NCI-H1436 (cell line): ENCODE measurements at regions not wholly inside any gene's neighbourhood (a gene's known extent, or its start where the extent isn't known, plus 50 kb on each side); places are given as distances from the start of the nearest gene placed in this dataset.
A peak's percentile ranks its signal among the peaks of the same experiment; 100 is the strongest.
"Not testable (repeated sequence)": the region's sequence is repeated elsewhere in the genome, so short reads cannot be mapped to it uniquely, and the experiment has no call there.

Experiments
- DNase-seq: peaks from one replicate; lab custom pipeline; 2025; lab: John Stamatoyannopoulos, UW

DNA sequence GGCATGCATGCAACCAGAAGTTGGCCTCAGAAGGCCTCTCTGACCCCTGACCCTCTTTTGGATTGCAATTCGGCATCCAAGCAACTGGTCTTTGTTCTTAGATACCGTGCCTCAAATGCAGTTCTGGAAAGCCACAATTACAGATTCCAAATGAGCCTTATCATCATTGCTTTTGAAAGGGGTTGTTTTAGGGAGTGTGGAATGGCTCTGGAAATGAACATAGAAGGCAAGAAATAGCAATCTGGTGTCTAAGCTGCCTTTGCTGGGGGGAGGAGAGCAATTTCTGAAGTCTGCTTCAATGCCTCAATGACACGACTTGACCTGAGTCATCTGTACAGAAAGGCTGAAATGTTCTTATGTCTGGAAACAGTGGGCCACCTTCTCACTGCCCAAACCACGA is 250.1 kb downstream of the NUAK1 start:
- no peak for DNase-seq

GRCh38 chr12:105892362-105892910 is 246.3 kb downstream of the NUAK1 start:
- DNase-seq: no peak

DNA sequence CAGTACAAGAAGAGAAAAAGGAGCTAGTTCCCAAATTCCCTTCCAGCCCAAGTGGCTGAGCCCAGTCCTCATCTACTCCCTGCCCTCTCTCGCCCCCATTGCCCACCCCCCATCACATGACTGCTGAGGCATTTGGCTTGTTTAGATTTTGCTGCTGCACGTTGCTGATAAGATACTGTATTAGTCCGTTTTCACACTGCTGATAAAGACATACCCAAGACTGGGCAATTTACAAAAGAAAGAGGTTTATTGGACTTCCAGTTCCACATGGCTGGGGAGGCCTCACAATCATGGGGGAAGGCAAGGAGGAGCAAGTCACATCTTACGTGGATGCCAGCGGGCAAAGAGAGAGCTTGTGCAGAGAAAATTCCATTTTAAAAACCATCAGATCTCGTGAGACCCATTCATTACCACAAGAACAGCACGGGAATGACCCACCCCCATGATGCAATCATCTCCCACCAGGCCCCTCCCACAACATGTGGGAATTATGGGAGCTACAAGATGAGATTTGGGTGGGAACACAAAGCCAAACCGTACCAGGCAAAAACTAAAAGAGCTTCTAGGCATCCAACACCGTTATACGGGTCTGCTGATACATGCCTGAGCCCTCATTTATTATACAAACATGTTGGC is 243.4 kb downstream of the NUAK1 start:
- not testable (repeated sequence) for DNase-seq

DNA sequence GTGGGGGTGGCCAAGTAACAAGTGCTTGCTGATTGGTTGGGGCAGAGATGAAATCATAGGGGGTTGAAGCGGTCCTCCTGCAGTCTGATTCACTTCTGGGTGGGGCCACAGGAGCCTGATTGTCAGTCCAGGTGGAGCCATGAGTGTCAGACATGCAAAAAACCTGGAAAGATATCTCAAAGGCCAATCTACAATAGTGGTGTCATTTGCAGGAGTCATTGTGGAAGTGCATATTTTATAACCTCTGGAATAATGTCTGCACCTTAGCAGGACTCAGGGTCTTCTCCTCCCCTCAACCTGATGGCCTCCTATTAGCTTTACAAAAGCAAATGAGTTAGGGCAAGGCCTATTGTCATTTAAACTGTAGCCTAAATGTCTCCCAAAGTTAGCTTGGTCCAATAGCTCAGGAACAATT is 241.4 kb downstream of the NUAK1 start:
- no peak for DNase-seq

- not testable (repeated sequence) for DNase-seq
These were observed 240.5 kb downstream of the NUAK1 start for GRCh38 chr12:105898271-105898670.

DNA sequence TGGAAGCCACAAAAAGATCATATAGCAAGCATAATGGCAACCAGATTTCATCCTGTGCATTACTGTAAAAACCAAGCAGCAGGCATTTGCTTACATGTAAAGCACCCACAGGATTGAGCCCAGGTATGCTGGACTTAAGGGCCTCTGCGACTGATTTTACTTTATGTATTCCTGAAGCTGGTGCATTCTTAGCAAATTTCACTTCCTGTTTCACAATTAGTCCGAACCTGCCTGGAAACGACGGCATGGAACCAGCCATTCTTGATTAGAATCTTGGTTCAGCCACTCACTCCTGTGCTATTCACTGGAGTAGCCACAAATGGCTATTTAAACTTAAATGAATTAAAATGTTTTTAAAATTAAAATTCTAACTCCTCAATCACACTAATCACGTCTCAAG is 239.2 kb downstream of the NUAK1 start:
- DNase-seq: no peak

GRCh38 chr12:105906561-105906960 is 232.2 kb downstream of the NUAK1 start:
- no peak for DNase-seq

DNA sequence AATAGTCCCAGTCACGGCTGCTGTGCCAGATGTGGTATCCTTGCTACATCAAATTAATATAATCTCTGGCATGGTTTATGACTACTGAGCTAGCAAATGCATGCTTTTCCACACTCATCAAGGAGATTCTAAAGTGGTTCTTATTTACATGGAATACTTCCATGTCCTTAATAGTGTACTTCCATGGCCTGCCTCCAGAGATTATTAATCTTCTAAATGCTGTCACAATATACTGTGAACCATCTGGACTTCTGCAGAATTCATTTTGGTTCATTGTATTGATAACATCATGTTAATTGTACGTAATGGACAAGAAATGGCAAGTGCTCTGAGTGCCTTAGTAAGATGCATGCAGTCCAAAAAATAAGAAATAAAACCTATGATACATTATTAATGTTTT is 230.8 kb downstream of the NUAK1 start:
- DNase-seq: no peak

- no peak for DNase-seq
These were observed 228.7 kb downstream of the NUAK1 start for GRCh38 chr12:105910030-105910429.

- DNase-seq: no peak
These were observed 226.8 kb downstream of the NUAK1 start for GRCh38 chr12:105911966-105912365.

DNA sequence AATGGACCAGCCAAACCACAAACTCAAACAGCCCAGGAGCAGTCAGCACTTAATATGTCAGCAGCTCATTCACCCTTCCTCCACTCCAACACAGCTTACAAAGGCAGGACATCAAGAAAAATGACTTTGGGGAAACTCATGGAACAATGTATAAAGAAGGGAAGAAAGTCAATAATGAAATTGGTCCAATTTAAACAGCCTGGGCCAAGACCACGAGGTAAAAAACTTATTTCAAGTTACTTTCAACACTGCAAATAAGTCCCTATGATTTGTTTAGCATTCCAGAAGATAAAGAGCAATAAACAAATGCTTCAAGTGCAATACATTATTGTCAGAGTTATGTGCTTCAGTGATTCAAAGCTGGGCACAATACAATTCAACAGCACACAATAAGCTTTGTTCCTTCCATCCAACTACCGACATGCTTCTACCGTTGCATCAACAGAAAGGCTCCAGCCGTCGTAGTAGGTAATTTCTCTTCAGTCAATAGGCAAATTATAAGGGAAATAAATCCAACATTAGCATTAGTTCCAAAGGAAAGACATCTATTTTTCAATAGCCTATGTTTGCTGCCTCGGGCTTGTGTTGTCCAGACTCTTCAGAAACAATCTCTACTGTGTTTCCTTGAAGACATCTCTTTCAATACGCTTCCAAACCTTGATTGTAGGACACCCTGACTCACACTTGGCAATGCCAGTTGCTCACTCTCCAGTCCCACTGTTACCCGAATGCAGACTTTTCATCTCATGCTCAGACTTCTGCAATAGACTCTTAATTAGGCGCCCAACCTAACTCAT is 225.7 kb downstream of the NUAK1 start:
- DNase-seq: no peak

DNA sequence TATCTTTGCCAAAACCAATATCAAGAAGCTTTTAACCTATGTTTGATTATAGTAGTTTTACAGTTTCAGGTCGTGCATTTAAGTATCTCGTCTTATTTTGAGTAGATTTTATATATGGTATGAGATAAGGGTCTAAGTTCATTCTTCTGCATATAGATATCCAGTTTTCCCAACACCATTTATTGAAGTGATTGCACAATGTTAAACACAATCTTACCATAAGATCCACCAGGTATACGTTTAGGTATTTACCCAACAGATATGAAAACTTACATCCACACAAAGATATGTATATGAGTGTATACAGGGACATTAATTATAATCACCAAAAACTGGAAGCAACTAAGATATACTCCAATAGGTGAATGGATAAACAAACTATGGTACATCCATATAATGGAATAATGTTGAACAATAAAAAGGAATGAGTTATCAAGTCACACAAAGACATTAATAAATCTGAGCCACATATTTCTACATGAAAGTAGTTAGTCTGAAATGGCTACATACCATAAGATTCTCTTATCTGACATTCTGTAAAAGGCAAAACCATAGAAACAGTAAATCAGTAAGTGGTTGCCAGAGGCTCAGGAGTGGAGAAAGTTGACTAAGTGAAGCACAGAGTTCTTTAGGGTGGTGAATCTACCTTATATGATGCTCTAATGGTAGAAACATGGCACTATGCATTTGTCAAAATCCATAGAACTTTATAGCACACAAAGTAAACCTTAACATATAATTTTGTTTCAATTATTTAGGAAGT is 222.6 kb downstream of the NUAK1 start:
- no peak for DNase-seq

- DNase-seq: no peak
These were observed 222.1 kb downstream of the NUAK1 start for GRCh38 chr12:105916760-105917039.

GRCh38 chr12:105920161-105920684 is 218.5 kb downstream of the NUAK1 start:
- DNase-seq: no peak

DNA sequence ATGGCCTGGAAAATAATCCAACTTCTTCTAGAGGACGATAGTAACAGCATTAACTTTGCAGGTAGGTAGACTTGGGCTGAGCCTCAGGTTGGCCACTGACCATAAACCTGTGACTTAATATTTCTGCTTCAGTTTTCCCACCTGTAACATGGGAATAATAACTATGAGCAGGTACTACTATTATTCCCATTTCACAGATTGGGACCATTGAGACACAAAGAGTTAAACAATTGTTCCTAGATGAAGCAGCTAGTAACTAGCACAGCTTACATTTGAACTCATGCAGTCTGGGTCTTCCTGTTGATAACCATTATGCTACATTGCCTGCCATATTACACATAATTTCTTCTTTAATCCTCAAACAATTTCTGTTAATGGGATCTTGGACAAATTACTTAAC is 217.7 kb downstream of the NUAK1 start:
- DNase-seq: no peak

GRCh38 chr12:105921872-105922669 is 216.7 kb downstream of the NUAK1 start:
- DNase-seq: peak; percentile 10

- DNase-seq: no peak
These were observed 216.1 kb downstream of the NUAK1 start for GRCh38 chr12:105922670-105923102.

DNA sequence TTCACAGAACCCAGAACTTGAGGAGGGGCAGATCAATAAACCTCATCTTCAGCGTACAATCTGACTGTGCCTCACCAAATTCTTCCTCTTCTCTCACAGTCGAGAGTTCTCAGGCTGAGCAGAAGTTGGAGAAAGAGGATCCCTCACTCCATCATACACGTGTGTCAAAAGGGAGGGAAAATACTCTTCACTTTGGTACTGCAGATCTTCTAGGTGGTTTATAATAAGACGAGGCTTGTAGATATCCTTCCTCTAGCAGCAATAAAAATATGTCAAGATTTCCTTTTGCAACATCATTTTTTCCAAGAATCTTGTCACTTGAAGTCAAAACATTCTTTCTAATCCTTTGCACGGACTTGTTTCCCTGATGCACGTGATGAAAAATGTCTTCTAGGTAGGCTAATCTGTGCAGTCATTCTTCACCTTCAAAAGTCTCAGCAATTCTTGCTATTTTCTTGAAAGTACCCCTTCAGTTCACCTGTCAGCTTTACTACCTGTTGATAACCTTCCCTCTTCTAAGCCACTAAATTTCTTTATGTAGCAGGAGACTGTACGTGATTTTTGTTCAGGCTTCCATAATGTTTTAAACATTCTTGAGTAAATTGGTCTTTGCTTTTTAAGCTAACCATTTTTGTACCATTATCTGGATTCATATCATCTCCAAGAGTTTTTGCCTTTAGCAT is 214.1 kb downstream of the NUAK1 start:
- no peak for DNase-seq

DNA sequence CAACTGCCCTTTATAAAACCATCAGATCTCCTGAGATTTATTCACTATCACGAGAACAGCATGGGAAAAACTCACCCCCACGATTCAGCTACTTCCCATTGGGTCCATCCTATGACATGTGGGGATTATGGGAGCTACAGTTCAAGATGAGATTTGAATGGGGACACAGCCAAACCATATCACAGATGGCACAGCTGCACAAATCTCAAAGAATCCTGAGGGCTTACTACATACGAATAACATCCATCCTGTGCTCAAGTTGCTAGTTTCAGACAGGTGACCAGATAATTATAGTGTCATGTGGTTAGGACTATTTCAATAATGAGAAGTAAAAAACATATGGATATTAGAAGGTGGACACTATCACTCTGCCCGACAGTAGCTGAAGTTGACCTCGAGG is 211.2 kb downstream of the NUAK1 start:
- DNase-seq: no peak

DNA sequence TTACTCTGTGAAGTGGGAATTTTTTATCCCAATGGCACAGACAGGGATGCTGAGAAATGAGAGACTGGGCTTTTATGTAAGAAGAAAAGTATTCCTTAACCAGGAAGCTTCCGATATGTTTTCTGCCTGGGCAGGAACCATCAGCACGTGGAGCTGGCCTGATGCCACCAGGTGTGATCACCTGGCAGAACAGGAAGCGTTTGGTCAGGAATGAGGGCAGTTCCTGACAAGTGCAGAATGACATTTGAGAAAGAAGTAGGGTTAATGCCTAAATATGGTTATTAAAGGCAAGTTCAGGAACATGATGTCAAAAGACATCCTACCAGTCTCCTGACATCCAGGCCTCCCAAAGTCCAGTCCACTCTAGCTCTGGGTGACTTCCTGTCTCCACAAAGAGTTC is 210.3 kb downstream of the NUAK1 start:
- DNase-seq: no peak

DNA sequence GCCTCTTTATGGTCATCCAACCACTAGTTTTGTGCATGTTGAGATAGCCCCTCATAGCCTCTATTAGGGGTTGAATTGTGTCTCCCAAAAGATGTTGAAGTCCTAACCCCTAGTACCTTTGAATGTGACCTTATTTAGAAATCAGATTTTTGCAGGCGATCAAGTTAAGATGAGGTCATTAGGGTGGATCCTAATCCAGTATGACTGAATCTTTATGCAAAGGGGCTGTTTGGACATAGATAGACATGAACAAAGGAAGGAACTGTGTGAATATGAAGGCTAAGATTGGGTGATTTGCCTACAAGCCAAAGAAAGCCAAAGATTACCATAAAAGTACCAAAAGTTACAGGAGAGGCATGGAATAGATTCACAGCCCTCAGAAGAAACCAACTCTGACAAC is 209.6 kb downstream of the NUAK1 start:
- no peak for DNase-seq
